Mucosa of descending colon (tissue), 3 donors: ENCODE measurements at regions not wholly inside any gene's neighbourhood (a gene's known extent, or its start where the extent isn't known, plus 50 kb on each side); places are given as distances from the start of the nearest gene placed in this dataset.

Experiments used
- ATAC-seq: fragments of 200-7000 bp; cut with Tn5 transposase; one replicate; pipeline ENCODE4 v1.9.1; 2020; ENCODE audit warnings: mild to moderate bottlenecking, moderate library complexity
- DNase-seq, 3 donors: peaks; one replicate each; pipeline ENCODE4 v3.0.0-alpha.2; 2020
- H3K36me3 ChIP-seq: fragments of 200-600 bp; one replicate; pipeline ENCODE4 v1.8.0; 2021; ENCODE audit warnings: low read depth, mild to moderate bottlenecking
- H3K4me1 ChIP-seq: fragments of 200-600 bp; one replicate; pipeline ENCODE4 v1.8.0; 2021; ENCODE audit warnings: low read depth, mild to moderate bottlenecking
- H3K4me3 ChIP-seq: fragments of 200-600 bp; one replicate; pipeline ENCODE4 v1.8.0; 2021; ENCODE audit warnings: mild to moderate bottlenecking
- H3K9me3 ChIP-seq: fragments of 200-600 bp; one replicate; pipeline ENCODE4 v1.8.0; 2021; ENCODE audit warnings: mild to moderate bottlenecking
- CTCF ChIP-seq: fragments of 200-600 bp; IDR thresholded peaks from one replicate; pipeline ENCODE4 v1.8.0; 2022; ENCODE audit warnings: antibody characterized with exemption, mild to moderate bottlenecking
- intact Hi-C, 2 donors: fragments of 100-400 bp; cut with DNase I in 1 of 2; cut with micrococcal nuclease in 1 of 2; formaldehyde crosslinking; loops; one replicate each; pipeline versions ENCODE4 v1.11.0 to v1.11.1; 2022; cut with DNase I, micrococcal nuclease
- donor health status: DM: no; HTN: no; CAD: no; lungs with moderate emphysema.
- donor health status: DM: no; HTN: no; CAD: no.
- donor health status: DM: no; HTN: yes; CAD: no.

- DNase-seq = no peak
- Histone ChIP-seq H3K36me3 (no peaks in the 10 kb centered on the region), H3K4me3 (no peak overlapping the region), H3K4me1 (no peaks in the 10 kb centered on the region), H3K9me3 (no peaks in the 10 kb centered on the region)
- no peak for TF ChIP-seq CTCF
- ATAC-seq = no peak
- intact Hi-C loops = no loop called here
Observed at GRCh38 chr4:33065749-33066148, 2345.6 kb downstream of the PCDH7 start.

DNA sequence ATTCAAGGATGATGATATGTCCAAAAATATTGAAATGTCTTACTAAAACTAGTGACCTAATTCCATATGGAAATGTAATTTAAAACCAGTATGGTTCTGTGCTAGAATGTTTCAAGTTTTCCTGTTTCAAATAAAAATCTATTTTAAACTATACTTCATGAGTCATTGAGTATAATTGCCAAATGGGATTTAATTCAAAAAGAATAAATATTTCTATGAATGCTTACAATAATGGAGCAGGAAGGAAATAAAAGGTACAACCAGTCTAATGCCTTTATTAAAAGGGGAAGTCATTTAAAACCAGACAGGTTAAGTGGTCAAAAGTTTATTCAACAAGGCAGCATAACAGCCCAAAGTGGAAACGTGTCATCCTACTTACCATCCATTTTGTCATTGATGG is 2347.1 kb downstream of the PCDH7 start:
- TF ChIP-seq CTCF = no peak
- intact Hi-C loops = no loop called here

GRCh38 chr4:33068539-33068938 is 2348.4 kb downstream of the PCDH7 start:
- no peak for TF ChIP-seq CTCF
- ATAC-seq (no peak), DNase-seq (no peak)
- intact Hi-C loops = no loop called here
- H3K4me3 ChIP-seq = no peak overlapping the region
- no peaks in the 10 kb centered on the region for H3K36me3 ChIP-seq
- no peaks in the 10 kb centered on the region for H3K4me1 ChIP-seq
- H3K9me3 ChIP-seq = no peaks in the 10 kb centered on the region

More for the DNA sequence above, 2347.1 kb downstream of the PCDH7 start:
- H3K4me1 ChIP-seq = no peaks in the 10 kb centered on the region
- DNase-seq = no peak
- ATAC-seq = no peak
- no peak overlapping the region for H3K4me3 ChIP-seq
- no peaks in the 10 kb centered on the region for H3K36me3 ChIP-seq
- no peaks in the 10 kb centered on the region for H3K9me3 ChIP-seq

DNA sequence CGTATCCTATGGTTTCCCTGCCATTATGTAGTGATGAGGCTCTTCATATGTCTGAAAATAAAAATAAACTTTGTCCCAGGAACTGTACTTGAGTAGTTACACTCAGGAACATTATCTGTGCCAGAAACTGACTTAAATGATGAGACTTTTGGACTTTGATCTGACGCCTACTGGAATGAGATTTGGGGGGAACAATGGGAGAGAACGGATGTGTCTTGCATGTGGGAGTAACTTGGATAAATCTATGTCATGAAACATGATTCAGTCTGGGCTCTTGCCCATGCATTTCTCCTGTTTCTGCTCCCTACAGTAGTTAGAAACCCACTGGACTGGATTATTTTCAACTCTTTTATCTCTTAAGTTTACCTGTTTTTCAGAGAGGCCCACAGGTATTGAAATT is 2351.4 kb downstream of the PCDH7 start:
- no peaks in the 10 kb centered on the region for H3K4me1 ChIP-seq
- intact Hi-C loops = no loop called here

DNA sequence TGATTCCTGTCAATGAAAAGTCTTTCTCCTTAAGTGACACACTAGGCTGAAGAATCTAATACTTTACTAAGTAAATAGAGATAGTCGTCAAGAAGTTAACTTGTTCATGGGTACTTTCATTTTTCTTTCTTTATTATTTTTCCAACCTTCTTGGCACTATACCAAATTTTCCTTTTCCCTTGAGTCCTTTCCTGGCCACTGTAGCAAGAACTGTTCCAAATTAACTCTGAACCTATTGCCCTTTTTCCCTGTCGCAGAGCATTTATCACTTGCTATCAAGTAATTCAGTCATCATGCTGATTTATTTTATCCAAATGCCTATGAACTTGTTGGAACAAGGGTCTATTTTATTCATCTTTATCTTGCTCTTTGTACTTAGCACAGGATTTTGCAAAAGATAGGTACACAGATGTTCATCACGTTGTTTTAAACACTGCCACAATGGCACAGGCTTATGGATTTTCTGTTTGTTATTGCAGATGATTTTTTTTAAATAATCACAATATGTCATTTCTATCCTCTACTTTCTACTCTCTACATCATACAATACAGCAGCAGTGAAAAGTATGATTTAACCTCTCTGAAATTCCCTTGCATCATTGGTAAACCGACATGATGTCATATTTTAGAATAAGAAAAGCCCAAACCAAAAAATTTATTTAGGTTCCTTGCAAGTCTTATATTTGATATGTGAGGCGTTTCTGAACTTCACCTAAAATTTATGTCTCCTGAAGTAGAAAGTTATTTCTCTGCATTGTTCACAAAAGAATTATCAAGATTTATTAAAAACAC is 2352.3 kb downstream of the PCDH7 start:
- intact Hi-C loops = no loop called here
- Histone ChIP-seq H3K4me3 (no peak overlapping the region), H3K4me1 (no peaks in the 10 kb centered on the region), H3K36me3 (no peaks in the 10 kb centered on the region), H3K9me3 (no peaks in the 10 kb centered on the region)
- DNase-seq (no peak), ATAC-seq (no peak)
- no peak for TF ChIP-seq CTCF

More for the DNA sequence above, 2351.4 kb downstream of the PCDH7 start:
- no peak for DNase-seq
- H3K4me3 ChIP-seq = no peak overlapping the region
- no peak for ATAC-seq
- H3K9me3 ChIP-seq = no peaks in the 10 kb centered on the region
- TF ChIP-seq CTCF = no peak
- H3K36me3 ChIP-seq = no peaks in the 10 kb centered on the region
